HG03342 (cell line): ENCODE measurements at regions not wholly inside any gene's neighbourhood (a gene's known extent, or its start where the extent isn't known, plus 50 kb on each side); places are given as distances from the start of the nearest gene placed in this dataset.

ENCODE experiments used
- ATAC-seq: cut with Tn5 transposase; IDR thresholded peaks from one replicate; pipeline ENCODE4 v1.9.1; 2021; ENCODE audit warnings: mild to moderate bottlenecking, moderate library complexity; ENCODE audit not compliant: unreplicated experiment

DNA sequence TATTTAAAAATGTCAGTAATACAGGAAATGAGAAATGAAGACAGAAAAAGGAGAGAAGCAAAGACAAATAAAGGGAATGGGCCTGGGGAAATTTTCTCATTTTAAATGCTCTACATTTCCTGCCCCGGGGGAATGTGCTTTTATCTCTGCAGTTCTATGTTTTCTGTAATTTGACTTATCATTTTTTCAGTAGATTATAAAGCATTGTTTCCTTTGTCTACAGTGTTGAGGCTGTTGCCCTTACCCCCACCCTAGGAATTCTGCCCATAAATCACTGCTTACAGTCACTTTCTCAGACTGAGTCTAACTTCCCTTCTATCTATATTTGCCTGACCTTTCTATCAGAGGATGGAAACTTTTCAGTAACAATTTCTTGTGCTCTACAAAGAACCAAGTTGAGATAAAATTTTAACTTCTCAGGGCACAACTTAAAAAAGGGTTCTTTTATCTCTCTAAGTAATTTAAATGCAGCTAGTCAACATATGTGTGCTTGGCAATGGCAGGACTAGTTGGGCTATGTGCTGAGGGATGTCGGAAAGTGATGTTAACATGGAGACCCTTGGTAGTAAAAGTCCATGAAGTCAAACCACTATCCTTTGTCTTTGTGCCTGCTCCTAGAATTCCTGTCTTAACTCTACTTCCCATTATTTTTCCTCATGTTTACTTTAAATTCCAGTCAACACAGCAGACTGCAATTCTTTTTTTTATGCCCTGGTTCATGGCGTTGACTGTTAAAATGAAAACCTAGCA, 146.5 kb upstream of the MMADHC start:
- no peak for ATAC-seq

- ATAC-seq, result no peak
Observed at GRCh38 chr2:149732730-149733290, 145.2 kb upstream of the MMADHC start.

- no peak for ATAC-seq
Observed at GRCh38 chr2:149732001-149732685, 144.6 kb upstream of the MMADHC start.

DNA sequence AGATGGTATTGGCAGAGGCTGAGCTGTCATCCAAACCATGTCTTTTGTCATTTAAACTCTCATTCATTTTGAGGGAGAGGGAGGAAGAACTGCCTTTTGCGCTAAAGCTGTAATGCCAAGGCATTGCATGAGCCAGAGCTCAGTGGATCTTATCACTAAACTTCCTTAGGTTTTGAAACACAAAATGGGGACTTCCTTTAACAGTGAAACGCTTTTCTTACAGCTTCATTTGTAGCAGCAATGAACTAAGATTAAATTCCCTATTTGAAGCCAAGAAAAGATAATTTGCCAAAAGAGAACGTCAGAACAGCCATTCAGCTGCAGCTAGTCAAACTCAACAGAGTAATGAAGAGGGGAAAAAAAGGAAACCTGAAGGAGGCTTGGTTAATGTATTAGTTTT, 143.5 kb upstream of the MMADHC start:
- ATAC-seq, result no peak

GRCh38 chr2:149729586-149729985, 142.0 kb upstream of the MMADHC start:
- no peak for ATAC-seq

DNA sequence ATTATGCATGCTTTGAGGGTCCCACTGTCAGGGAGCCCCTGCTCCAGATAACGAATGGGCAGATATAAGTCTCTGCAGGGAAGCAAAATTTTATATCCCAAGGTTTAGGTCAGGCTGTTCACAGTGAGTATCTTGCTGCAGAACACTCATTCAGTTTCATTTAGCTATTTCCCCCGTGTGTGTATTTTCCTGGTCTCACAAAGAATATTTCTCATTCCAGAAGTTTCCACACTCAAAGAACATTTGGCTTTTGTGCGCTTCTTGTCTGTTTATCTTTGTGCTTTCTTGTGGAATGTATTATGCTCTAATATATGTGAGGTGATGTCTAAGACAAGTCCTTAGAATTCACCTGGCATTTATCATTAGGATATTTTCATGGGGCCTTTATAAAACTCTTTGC, 140.4 kb upstream of the MMADHC start:
- ATAC-seq, result no peak

DNA sequence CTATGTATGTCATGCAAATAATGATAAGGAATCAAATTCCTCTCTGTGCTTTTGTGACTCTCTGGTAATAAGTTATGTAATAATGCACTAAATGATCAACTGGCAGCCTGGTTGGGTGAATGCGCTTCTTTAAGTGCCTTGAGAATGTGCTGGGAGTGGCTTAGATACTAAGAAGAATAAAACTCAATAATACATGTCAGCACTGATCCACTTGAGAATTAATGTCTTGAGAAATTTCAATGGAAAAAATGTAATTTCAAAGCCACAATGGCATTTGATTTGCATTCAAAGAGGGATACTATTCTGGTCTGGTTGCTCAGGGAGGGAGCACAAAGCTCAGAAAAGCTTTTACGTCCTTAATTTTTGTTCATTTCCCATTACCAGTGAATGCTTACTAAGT, 137.7 kb upstream of the MMADHC start:
- no peak for ATAC-seq

- ATAC-seq, result no peak
Observed at GRCh38 chr2:149724091-149724490, 136.5 kb upstream of the MMADHC start.

GRCh38 chr2:149720615-149721014, 133.0 kb upstream of the MMADHC start:
- no peak for ATAC-seq

- ATAC-seq, result no peak
Observed at GRCh38 chr2:149719695-149720094, 132.1 kb upstream of the MMADHC start.

DNA sequence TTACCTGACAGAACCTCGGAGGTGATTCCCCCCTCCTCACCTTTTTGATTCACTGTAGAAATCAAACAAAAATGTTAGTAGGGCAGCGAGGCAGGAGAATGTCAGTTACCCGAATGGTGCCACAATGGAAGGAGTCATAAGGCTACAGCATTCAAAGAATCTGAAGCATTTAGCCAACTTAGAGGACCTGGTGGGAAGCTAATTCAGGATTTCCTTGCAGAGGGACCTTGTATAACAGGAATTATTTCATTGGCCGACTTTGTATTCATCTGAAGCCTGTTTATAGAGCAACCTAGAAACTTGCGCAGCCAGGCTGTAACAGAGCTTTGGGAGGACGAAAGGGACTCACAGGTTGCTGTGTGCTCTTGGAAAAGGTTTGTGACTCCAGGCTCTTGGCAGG, 129.1 kb upstream of the MMADHC start:
- no peak for ATAC-seq

DNA sequence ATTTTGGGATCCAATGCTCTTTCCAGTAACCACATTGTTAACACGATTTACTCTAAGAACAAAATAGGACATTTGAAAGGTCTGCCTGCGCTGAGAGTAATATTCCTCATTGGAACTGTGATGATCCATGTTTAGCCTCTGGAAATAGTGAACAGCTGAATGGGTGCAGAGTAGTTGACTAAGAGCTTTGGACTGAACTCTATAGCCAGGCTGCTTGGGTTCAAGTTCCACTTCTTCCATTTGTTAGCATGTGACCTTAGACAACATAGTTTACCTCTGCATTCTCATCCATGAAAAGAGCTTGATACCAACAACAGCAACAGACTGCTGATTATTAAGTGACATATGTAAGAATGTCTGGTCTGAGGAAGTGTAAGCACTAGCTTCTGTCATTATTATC, 128.3 kb upstream of the MMADHC start:
- ATAC-seq, result no peak

DNA sequence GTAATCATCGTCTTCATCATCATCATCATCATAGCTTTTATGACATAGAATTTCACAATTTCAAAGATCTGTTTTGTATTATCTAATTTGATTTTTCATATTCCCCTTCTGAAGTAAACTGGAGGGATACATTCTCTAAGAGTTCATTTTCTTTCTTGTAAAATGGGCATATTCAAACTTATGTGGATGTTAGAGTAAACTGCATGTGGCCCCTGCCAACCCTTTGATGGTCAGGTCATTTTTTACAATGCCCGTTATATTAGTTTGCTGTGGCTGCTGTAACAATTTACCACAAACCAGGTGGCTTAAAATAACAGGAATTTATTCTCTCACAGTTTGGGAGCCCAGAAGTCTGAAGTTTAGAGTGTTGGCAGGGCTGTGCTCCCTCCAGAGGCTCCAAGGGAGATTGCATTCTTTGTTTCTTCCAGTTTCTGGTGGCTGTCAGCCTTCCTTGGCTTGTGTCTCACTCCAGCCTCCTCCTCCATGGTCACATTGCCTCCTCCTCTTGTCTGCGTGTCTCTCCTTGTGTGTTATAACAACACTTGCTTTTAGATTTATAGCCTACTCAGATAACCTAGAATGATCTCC, 127.5 kb upstream of the MMADHC start:
- ATAC-seq, result peak; percentile 78

- no peak for ATAC-seq
Observed at GRCh38 chr2:149709496-149710263, 122.1 kb upstream of the MMADHC start.

- ATAC-seq, result no peak
Observed at GRCh38 chr2:149703281-149703680, 115.7 kb upstream of the MMADHC start.

DNA sequence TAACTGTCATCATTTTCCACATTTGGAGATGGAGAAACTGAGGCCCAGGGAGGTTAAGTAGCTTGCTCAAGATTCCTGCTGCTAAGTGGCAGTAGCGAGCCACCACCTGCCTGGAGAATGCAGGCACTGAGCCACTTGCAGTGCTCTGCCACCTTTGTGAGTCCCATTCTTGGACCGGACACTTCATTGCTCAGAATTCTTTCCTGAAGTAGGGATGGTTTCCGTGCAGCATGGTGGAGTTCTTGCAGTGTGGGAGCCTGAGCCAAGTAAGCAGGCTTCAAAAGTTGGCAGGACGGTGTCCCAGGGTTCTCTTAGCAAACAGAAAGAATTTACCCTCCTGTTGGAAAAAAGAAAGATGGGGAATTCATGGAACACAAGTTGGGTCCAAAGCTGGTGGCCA, 115.0 kb upstream of the MMADHC start:
- no peak for ATAC-seq

DNA sequence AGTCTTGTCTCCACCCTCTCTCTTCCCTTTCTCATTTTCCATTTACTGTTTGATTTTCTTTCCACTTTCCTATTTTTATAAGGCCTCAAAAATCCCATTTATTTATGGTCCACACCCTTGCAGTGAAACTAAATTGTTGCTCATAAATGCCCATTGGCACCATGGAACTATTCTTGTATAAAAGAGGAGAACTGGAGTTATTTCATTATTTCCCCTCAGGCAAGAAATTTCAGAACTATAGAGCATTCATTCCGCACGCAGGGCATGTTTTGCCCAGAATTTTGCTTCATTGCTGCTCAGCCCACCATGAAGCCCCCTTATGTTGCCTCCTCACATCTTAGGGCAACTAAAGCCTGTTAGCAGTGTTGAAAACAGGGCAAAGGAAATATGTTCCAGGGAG, 113.7 kb upstream of the MMADHC start:
- no peak for ATAC-seq

GRCh38 chr2:149692961-149693396, 105.4 kb upstream of the MMADHC start:
- no peak for ATAC-seq

- no peak for ATAC-seq
Observed at GRCh38 chr2:149690825-149691224, 103.2 kb upstream of the MMADHC start.

DNA sequence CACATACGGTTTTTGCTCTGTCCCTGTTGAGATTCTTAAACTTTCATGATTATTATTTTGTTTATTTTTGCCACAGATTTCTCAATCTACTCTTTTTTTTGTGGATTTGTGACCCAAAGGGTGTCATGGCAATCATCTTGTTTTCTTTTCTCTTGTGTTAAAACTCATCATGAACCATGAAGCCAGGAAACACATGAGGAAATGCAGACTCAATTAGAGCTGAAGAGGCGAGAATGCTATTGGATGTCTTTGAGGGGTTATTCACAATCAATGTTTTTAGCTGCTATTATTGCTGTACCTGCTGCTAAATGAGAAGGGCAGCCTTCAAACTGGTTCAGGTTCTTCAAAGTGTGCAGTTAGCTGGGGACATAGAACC, 99.5 kb upstream of the MMADHC start:
- no peak for ATAC-seq
